ENCODE measurements at regions not wholly inside any gene's neighbourhood (a gene's known extent, or its start where the extent isn't known, plus 50 kb on each side); places are given as distances from the start of the nearest gene placed in this dataset.

DNA sequence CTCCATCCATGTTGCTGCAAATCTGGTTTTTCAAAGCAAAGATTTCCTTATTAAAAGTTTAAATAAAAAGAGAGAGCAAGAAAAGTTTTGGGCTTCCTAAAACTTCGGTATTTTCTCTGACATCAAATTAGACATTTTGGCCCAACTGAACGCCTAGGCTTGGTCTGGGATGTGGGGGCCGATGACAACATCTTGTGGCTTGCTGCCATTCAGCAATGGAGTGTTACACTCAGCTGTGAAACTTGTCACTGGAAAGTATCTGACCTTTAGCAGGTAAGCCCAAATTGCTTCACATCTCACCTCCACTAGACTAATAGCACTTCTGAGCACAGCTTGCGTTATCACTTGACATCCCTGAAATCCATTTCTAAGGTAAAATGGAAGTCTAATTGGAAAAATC, 320.6 kb downstream of the GATA3 start:
- intact Hi-C loops (cut with micrococcal nuclease) (no loop called here), dilution Hi-C loops (cut with HindIII; ENCODE audit: low sequenced_read_pairs, unreplicated experiment) (no loop called here), in situ Hi-C loops (cut with MboI; ENCODE audit: low sequenced_read_pairs) (no loop called here)
- no peak overlapping the region for H2BK120ac ChIP-seq (ENCODE audit: low read depth, low read length)
- H3K9ac ChIP-seq (ENCODE audit: low read depth, low read length), result no peak overlapping the region
- TF ChIP-seq, protein P1, sequence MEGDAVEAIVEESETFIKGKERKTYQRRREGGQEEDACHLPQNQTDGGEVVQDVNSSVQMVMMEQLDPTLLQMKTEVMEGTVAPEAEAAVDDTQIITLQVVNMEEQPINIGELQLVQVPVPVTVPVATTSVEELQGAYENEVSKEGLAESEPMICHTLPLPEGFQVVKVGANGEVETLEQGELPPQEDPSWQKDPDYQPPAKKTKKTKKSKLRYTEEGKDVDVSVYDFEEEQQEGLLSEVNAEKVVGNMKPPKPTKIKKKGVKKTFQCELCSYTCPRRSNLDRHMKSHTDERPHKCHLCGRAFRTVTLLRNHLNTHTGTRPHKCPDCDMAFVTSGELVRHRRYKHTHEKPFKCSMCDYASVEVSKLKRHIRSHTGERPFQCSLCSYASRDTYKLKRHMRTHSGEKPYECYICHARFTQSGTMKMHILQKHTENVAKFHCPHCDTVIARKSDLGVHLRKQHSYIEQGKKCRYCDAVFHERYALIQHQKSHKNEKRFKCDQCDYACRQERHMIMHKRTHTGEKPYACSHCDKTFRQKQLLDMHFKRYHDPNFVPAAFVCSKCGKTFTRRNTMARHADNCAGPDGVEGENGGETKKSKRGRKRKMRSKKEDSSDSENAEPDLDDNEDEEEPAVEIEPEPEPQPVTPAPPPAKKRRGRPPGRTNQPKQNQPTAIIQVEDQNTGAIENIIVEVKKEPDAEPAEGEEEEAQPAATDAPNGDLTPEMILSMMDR (conservative IDR thresholded peaks at IDR 0.05; ENCODE audit: low read depth, low read length), result no peak
- TF ChIP-seq POLR2A (IDR thresholded peaks at IDR 0.05; ENCODE audit: low read depth, low read length) (no peak), RCOR1 (IDR thresholded peaks at IDR 0.05; ENCODE audit: insufficient replicate concordance, low read length) (no peak), CHD1 (IDR thresholded peaks at IDR 0.05; ENCODE audit: low read depth, low read length) (no peak), NFE2L2 (IDR thresholded peaks at IDR 0.05; ENCODE audit: low read depth, low read length) (no peak)
- no peaks in the 10 kb centered on the region for H3K79me1 ChIP-seq (ENCODE audit: low read depth in 1 of 2, low read length in 2 of 2)
- H4K91ac ChIP-seq (ENCODE audit: insufficient read depth, low read depth, low read length), result no peak overlapping the region
- H3K4ac ChIP-seq (ENCODE audit: low read depth, low read length), result no peak overlapping the region
- H3K23ac ChIP-seq (ENCODE audit: low read depth, low read length), result no peak overlapping the region
- no peak overlapping the region for H3K4me3 ChIP-seq (ENCODE audit: insufficient read depth, low read depth, low read length)
- H3K9me3 ChIP-seq (ENCODE audit: control insufficient read depth, insufficient read depth, low read length), result peaks cover 4% of the 10 kb centered on the region; the same call in 1 of the 2 replicates
- ChIA-PET POLR2A (ENCODE audit: unreplicated experiment) (no interaction called here), CTCF (no interaction called here)
- H3K27ac ChIP-seq (ENCODE audit: insufficient read depth, low read length), result no peak overlapping the region
- no peak overlapping the region for H4K5ac ChIP-seq (ENCODE audit: low read depth, low read length)
- no peaks in the 10 kb centered on the region for H3K4me1 ChIP-seq (ENCODE audit: control insufficient read depth, insufficient read depth, low read length)
- ATAC-seq (ENCODE audit: low read depth) (no peak), DNase-seq (no peak)
- no peak overlapping the region for H2AK9ac ChIP-seq (replicated peaks; ENCODE audit: low read depth, low read length, poor library complexity)
- no TSS peak for BruUV-seq (replicated peaks)
- no CpG with 5 or more reads among the region's 4 CpGs for WGBS, 2 experiments (ENCODE audit: extremely low coverage in 2 of 2, insufficient read length in 1 of 2)
- H3K36me3 ChIP-seq (ENCODE audit: control insufficient read depth, insufficient read depth, low read length), result no peaks in the 10 kb centered on the region
- no peak overlapping the region for H2AFZ ChIP-seq (replicated peaks; ENCODE audit: low read length, poor library complexity)
- no peak overlapping the region for H3K4me2 ChIP-seq (ENCODE audit: low read depth, low read length)
- H3K56ac ChIP-seq (ENCODE audit: extremely low read depth, insufficient read depth, low read length), result no peak overlapping the region
- no peaks in the 10 kb centered on the region for H4K20me1 ChIP-seq (ENCODE audit: insufficient read depth, low read length)
- no peak overlapping the region for H2BK20ac ChIP-seq (ENCODE audit: low read depth, low read length)
- H4K8ac ChIP-seq (ENCODE audit: low read depth in 2 of 2, low read length in 2 of 2), result no peak overlapping the region
- no peak overlapping the region for H3K18ac ChIP-seq (ENCODE audit: low read depth, low read length)
- H3K9me1 ChIP-seq (ENCODE audit: insufficient read depth, low read length), result no peaks in the 10 kb centered on the region
- no peak overlapping the region for H2BK5ac ChIP-seq (ENCODE audit: low read depth, low read length, poor library complexity, severe bottlenecking)
- H3K14ac ChIP-seq (replicated peaks; ENCODE audit: low read depth, low read length), result no peak overlapping the region
- no peaks in the 10 kb centered on the region for H3K27me3 ChIP-seq (ENCODE audit: control insufficient read depth, insufficient read depth, low read length)
- H2BK15ac ChIP-seq (ENCODE audit: low read depth, low read length), result no peak overlapping the region
- H2AK5ac ChIP-seq (ENCODE audit: low read depth, low read length), result no peak overlapping the region

All from IMR-90 (cell line).